OCI-LY7 (cell line): ENCODE measurements at regions not wholly inside any gene's neighbourhood (a gene's known extent, or its start where the extent isn't known, plus 50 kb on each side); places are given as distances from the start of the nearest gene placed in this dataset.

Source experiments
- BruUV-seq: library from RNA; stranded (reverse); fragments of 400-500 nt; replicated peaks from 2 replicates; lab custom pipeline; 2021; lab: Mats Ljungman, UMichigan
- CTCF ChIA-PET: fragments of 300-600 bp; sonication (Branson Sonifier 250); formaldehyde crosslinking; loops from one replicate; lab custom pipeline; 2022; ENCODE audit warnings: antibody characterized with exemption; ENCODE audit not compliant: unreplicated experiment; lab: Charles Lee
- POLR2A ChIA-PET: fragments of 300-600 bp; sonication (Branson Sonifier 250); formaldehyde crosslinking; loops from one replicate; lab custom pipeline; 2022; ENCODE audit warnings: antibody characterized with exemption; lab: Charles Lee
- DNase-seq: peaks from one replicate; pipeline ENCODE4 v3.0.0-alpha.2; 2015; ENCODE audit warnings: low spot score
- H2AFZ ChIP-seq: fragments of 200-600 bp; sonication (generic), shearing (Covaris generic); 2 replicates; pipeline ENCODE4 v1.6.1; 2014; ENCODE audit warnings: mild to moderate bottlenecking, antibody characterized with exemption, low read length, moderate library complexity
- H3K27ac ChIP-seq: fragments of 200-600 bp; sonication (generic); 2 replicates; pipeline ENCODE4 v1.5.1; 2014; ENCODE audit warnings: mixed run types, low read depth, mild to moderate bottlenecking, moderate library complexity, low read length, inconsistent platforms; ENCODE audit not compliant: poor library complexity, severe bottlenecking
- H3K36me3 ChIP-seq: fragments of 200-600 bp; sonication (generic); 2 replicates; pipeline ENCODE4 v1.6.1; 2014; ENCODE audit warnings: mild to moderate bottlenecking, antibody characterized with exemption, low read length, moderate library complexity, mixed read lengths; ENCODE audit not compliant: insufficient read depth
- H3K4me1 ChIP-seq: fragments of 200-600 bp; sonication (generic); 2 replicates; pipeline ENCODE4 v1.5.1; 2014; ENCODE audit warnings: mild to moderate bottlenecking, low read length; ENCODE audit not compliant: insufficient read depth, poor library complexity, severe bottlenecking
- H3K4me2 ChIP-seq: fragments of 200-600 bp; sonication (generic); 2 replicates; pipeline ENCODE4 v1.6.1; 2014; ENCODE audit warnings: mild to moderate bottlenecking, low read length
- H3K4me3 ChIP-seq: fragments of 200-600 bp; sonication (generic); 2 replicates; pipeline ENCODE4 v1.5.1; 2014; ENCODE audit warnings: mild to moderate bottlenecking, low read depth, low read length; ENCODE audit not compliant: poor library complexity, severe bottlenecking
- H3K79me2 ChIP-seq: fragments of 200-600 bp; sonication (generic); 2 replicates; pipeline ENCODE4 v1.6.1; 2016; ENCODE audit warnings: low read depth, mild to moderate bottlenecking, low read length, moderate library complexity, mixed read lengths; ENCODE audit not compliant: insufficient read depth
- H3K9me2 ChIP-seq: fragments of 200-600 bp; sonication (generic); 2 replicates; pipeline ENCODE4 v1.6.1; 2016; ENCODE audit warnings: mild to moderate bottlenecking, low read length, mixed read lengths; ENCODE audit not compliant: insufficient read depth
- H3K9me3 ChIP-seq: fragments of 200-600 bp; sonication (generic); 2 replicates; pipeline ENCODE4 v1.6.1; 2014; ENCODE audit warnings: mild to moderate bottlenecking, mixed run types, low read length, mixed read lengths
- H4K20me1 ChIP-seq: fragments of 200-600 bp; sonication (generic); 2 replicates; pipeline ENCODE4 v1.6.1; 2014; ENCODE audit warnings: mild to moderate bottlenecking, antibody characterized with exemption, low read length, moderate library complexity, mixed read lengths; ENCODE audit not compliant: insufficient read depth
- CTCF ChIP-seq: fragments of 200-600 bp; sonication (generic); conservative IDR thresholded peaks from 2 replicates; pipeline ENCODE4 v1.5.1; 2014; ENCODE audit warnings: mild to moderate bottlenecking, antibody characterized with exemption, low read length, moderate library complexity, mixed read lengths
- EZH2phosphoT487 ChIP-seq: fragments of 200-600 bp; sonication (generic); IDR thresholded peaks from 2 replicates; pipeline ENCODE4 v1.6.1; 2018; ENCODE audit warnings: low read depth, borderline replicate concordance, mild to moderate bottlenecking, mixed run types, antibody characterized with exemption, low read length, moderate library complexity, mixed read lengths
- intact Hi-C: fragments of 100-400 bp; cut with micrococcal nuclease; formaldehyde crosslinking; loops from one replicate; pipeline ENCODE4 v1.10.0; 2022; ENCODE audit not compliant: unreplicated experiment

GRCh38 chr1:182143825-182144645, 82.5 kb upstream of the ZNF648 start:
- H3K27ac ChIP-seq = no peak overlapping the region
- CTCF ChIA-PET = interaction anchor here (0.5 to 1.3 kb wide), 2 partner anchors 115 to 252 kb away, joined by 4 to 5 read pairs; no protein-coding TSS in a partner anchor
- no TSS peak for BruUV-seq
- no peaks in the 10 kb centered on the region for H3K79me2 ChIP-seq
- intact Hi-C loops = loop anchor here (1.0 to 10.0 kb wide), 2 partner anchors 252 to 641 kb away; partner anchors contain the start of gene NPL
- H3K9me2 ChIP-seq = no peaks in the 10 kb centered on the region
- DNase-seq = no peak
- no peak overlapping the region for H3K4me3 ChIP-seq
- H3K36me3 ChIP-seq = no peaks in the 10 kb centered on the region
- H3K9me3 ChIP-seq = no peaks in the 10 kb centered on the region
- TF ChIP-seq EZH2phosphoT487 (no peak), CTCF (no peak)
- no peak overlapping the region for H3K4me2 ChIP-seq
- POLR2A ChIA-PET = interaction anchor here (0.6 to 1.0 kb wide), 2 partner anchors 15 to 203 kb away, joined by 3 to 4 read pairs; no protein-coding TSS in a partner anchor
- no peaks in the 10 kb centered on the region for H4K20me1 ChIP-seq
- no peak overlapping the region for H2AFZ ChIP-seq
- H3K4me1 ChIP-seq = no peaks in the 10 kb centered on the region

DNA sequence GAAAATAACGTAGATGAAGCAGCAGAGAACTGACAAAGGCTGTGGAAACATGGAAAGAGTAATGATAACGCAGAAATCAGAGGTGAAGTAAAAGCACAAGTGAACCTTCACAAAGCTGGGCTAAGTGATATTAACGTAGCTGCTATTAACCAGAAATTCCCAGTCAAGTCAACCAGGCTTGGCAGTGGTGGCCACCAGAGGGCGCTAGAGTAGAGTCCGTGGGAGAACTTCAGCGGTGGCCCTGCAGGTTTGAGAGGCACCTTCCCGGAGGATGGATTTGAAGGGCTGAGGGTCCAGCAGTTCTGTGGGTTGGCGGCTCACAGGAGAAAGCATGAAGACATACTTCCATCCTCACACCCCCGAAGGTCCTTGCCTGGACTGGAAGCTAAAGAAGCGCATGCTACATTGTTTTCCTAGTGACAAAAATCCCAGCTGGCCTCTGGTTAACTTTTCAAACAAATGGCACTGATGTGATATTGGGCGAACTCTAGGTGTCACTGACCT, 81.7 kb upstream of the ZNF648 start:
- H3K4me1 ChIP-seq = no peaks in the 10 kb centered on the region
- no peaks in the 10 kb centered on the region for H3K9me3 ChIP-seq
- no TSS peak for BruUV-seq
- peak; percentile 77 for DNase-seq
- no peaks in the 10 kb centered on the region for H4K20me1 ChIP-seq
- H3K9me2 ChIP-seq = no peaks in the 10 kb centered on the region
- no peak overlapping the region for H3K4me2 ChIP-seq
- ChIA-PET POLR2A (interaction anchor here (1.0 kb wide), 1 partner anchor 254 kb away, joined by 5 read pairs; no protein-coding TSS in a partner anchor), CTCF (interaction anchor here (1.3 kb wide), 1 partner anchor 253 kb away, joined by 5 read pairs; no protein-coding TSS in a partner anchor)
- H3K79me2 ChIP-seq = no peaks in the 10 kb centered on the region
- no peaks in the 10 kb centered on the region for H3K36me3 ChIP-seq
- H3K4me3 ChIP-seq = no peak overlapping the region
- H3K27ac ChIP-seq = no peak overlapping the region
- intact Hi-C loops = loop anchor here (1.0 to 10.0 kb wide), 2 partner anchors 253 to 642 kb away; partner anchors contain the start of gene NPL
- peak; percentile 96 for TF ChIP-seq CTCF
- TF ChIP-seq EZH2phosphoT487 = no peak
- H2AFZ ChIP-seq = no peak overlapping the region
